K562 (cell line): ENCODE measurements at regions not wholly inside any gene's neighbourhood (a gene's known extent, or its start where the extent isn't known, plus 50 kb on each side); places are given as distances from the start of the nearest gene placed in this dataset.

Experiments used
- ATAC-seq: fragments of 200-7000 bp; cut with Tn5 transposase; 3 replicates; pipeline ENCODE4 v1.9.1; 2020; ENCODE audit warnings: moderate library complexity
- BruUV-seq: library from RNA; stranded (reverse); fragments of 400-500 nt; replicated peaks from 2 replicates; lab custom pipeline; 2021; lab: Mats Ljungman, UMichigan
- CTCF ChIA-PET: fragments of 300-600 bp; formaldehyde crosslinking; extraction: SDS; loops from one replicate; lab custom pipeline; 2021; ENCODE audit warnings: low intra/inter-chr PET ratio; lab: Yijun Ruan, JAX
- POLR2A ChIA-PET: fragments of 300-600, 350-650 bp; sonication (Branson Sonifier 250); formaldehyde crosslinking; extraction: SDS; loops from one replicate; lab custom pipeline; 2021; ENCODE audit warnings: antibody characterized with exemption, inconsistent platforms; lab: Yijun Ruan, JAX
- DNase-seq, 4 experiments: peaks; one replicate each; pipeline versions ENCODE4 v3.0.0 to v3.0.0-alpha.2; 2011 to 2018; ENCODE audit warnings: low spot score in 3 of 4, mixed read lengths in 3 of 4; ENCODE audit errors: extremely low read depth in 1 of 4
- FAIRE-seq: peaks from 2 replicates; lab custom pipeline; 2011; peaks lifted over from hg19 to GRCh38; lab: Jason Lieb, UNC
- H2AFZ ChIP-seq: 2 replicates; pipeline ENCODE4 v1.6.0; 2011; ENCODE audit warnings: low read depth, low read length, control low read depth, inconsistent platforms
- H3K27ac ChIP-seq: fragments of 200-600 bp; 3 replicates; pipeline ENCODE4 v1.8.0; 2011; ENCODE audit warnings: low read depth, mild to moderate bottlenecking, control low read depth, inconsistent platforms, low read length, moderate library complexity, mixed read lengths; ENCODE audit errors: extremely low read depth
- H3K27me3 ChIP-seq, 2 experiments: fragments of 300-600 bp in 1 of 2; 2 replicates in 1 of 2; 3 replicates in 1 of 2; pipeline versions ENCODE4 v1.6.0 to v1.8.0; 2011; ENCODE audit warnings: inconsistent platforms in 2 of 2, low read length in 2 of 2, mild to moderate bottlenecking in 1 of 2, mixed read lengths in 1 of 2, moderate library complexity in 1 of 2; ENCODE audit not compliant: control insufficient read depth in 2 of 2, insufficient read depth in 2 of 2
- H3K36me3 ChIP-seq: fragments of 300-600 bp; 3 replicates; pipeline ENCODE4 v1.8.0; 2011; ENCODE audit warnings: mild to moderate bottlenecking, low read length, inconsistent platforms; ENCODE audit not compliant: control insufficient read depth, insufficient read depth
- H3K4me1 ChIP-seq, 2 experiments: fragments of 200-600 bp in 1 of 2; replicated peaks in 1 of 2; 2 replicates in 1 of 2; 3 replicates in 1 of 2; pipeline versions ENCODE4 v1.5.1 to v1.8.0; 2011; ENCODE audit warnings: inconsistent platforms in 2 of 2, low read length in 2 of 2, mild to moderate bottlenecking in 1 of 2, mixed read lengths in 1 of 2, moderate library complexity in 1 of 2; ENCODE audit not compliant: control insufficient read depth in 2 of 2, insufficient read depth in 2 of 2
- H3K4me2 ChIP-seq: 2 replicates; pipeline ENCODE4 v1.6.1; 2011; ENCODE audit warnings: low read length, control low read depth, inconsistent platforms, mixed read lengths; ENCODE audit not compliant: insufficient read depth
- H3K4me3 ChIP-seq: fragments of 200-600 bp; sonication (generic), shearing (Covaris generic); 2 replicates; pipeline ENCODE4 v1.5.1; 2016; ENCODE audit warnings: control low read depth, inconsistent platforms
- H3K79me2 ChIP-seq: fragments of 200-600 bp; 3 replicates; pipeline ENCODE4 v1.8.0; 2011; ENCODE audit warnings: low read length, inconsistent platforms; ENCODE audit not compliant: control insufficient read depth, insufficient read depth
- H3K9ac ChIP-seq, 2 experiments: 2 replicates each; pipeline versions ENCODE4 v1.6.0 to v1.6.1; 2011; ENCODE audit warnings: low read depth in 2 of 2, low read length in 2 of 2, control low read depth in 1 of 2, inconsistent platforms in 1 of 2, mild to moderate bottlenecking in 1 of 2, mixed read lengths in 1 of 2; ENCODE audit not compliant: insufficient read depth in 1 of 2
- H3K9me1 ChIP-seq: one replicate; pipeline ENCODE4 v1.6.0; 2011; ENCODE audit warnings: inconsistent platforms, mild to moderate bottlenecking, low read length, moderate library complexity; ENCODE audit not compliant: control insufficient read depth, insufficient read depth
- H3K9me3 ChIP-seq: replicated peaks from 2 replicates; pipeline ENCODE4 v1.5.1; 2011; ENCODE audit warnings: low read depth, low read length, inconsistent platforms; ENCODE audit not compliant: control insufficient read depth, insufficient read depth
- H4K20me1 ChIP-seq: replicated peaks from 2 replicates; pipeline ENCODE4 v1.6.1; 2011; ENCODE audit warnings: low read length, inconsistent platforms, mixed read lengths; ENCODE audit not compliant: control insufficient read depth, insufficient read depth
- ARID1B ChIP-seq: fragments of 450-650 bp; IDR thresholded peaks from 2 replicates; pipeline ENCODE4 v1.6.1; 2016; ENCODE audit warnings: antibody characterized with exemption, mild to moderate bottlenecking, inconsistent platforms
- COPS2 ChIP-seq: fragments of 450-650 bp; conservative IDR thresholded peaks from 2 replicates; pipeline ENCODE4 v1.6.1; 2016; ENCODE audit warnings: mild to moderate bottlenecking, moderate library complexity
- FOSL1 ChIP-seq: fragments of 200-800 bp; sonication (Bioruptor generic); conservative IDR thresholded peaks from 2 replicates; pipeline ENCODE4 v1.6.1; 2016; ENCODE audit warnings: missing genetic modification characterization, missing compliant biosample characterization
- HCFC1 ChIP-seq: IDR thresholded peaks from 2 replicates; pipeline ENCODE4 v1.6.1; 2012; ENCODE audit warnings: low read depth, low read length, improper control_type of control experiment
- JUND ChIP-seq, 2 experiments: IDR thresholded peaks; 2 replicates in 1 of 2; 3 replicates in 1 of 2; pipeline ENCODE4 v1.6.1; 2011; ENCODE audit warnings: borderline replicate concordance in 2 of 2, low read depth in 2 of 2, low read length in 2 of 2, improper control_type of control experiment in 1 of 2, missing biosample characterization in 1 of 2, missing genetic modification characterization in 1 of 2, missing genetic modification reagents in 1 of 2
- MAFF ChIP-seq: IDR thresholded peaks from 2 replicates; pipeline ENCODE4 v1.6.1; 2012; ENCODE audit warnings: low read length, improper control_type of control experiment
- MTA1 ChIP-seq: fragments of 450-650 bp; IDR thresholded peaks from 2 replicates; pipeline ENCODE4 v1.6.1; 2017; ENCODE audit warnings: borderline replicate concordance
- MTA3 ChIP-seq: fragments of 450-650 bp; formaldehyde crosslinking; IDR thresholded peaks from 2 replicates; pipeline ENCODE4 v1.6.1; 2017; ENCODE audit warnings: mild to moderate bottlenecking, borderline replicate concordance
- NR0B1 ChIP-seq: fragments of 450-650 bp; IDR thresholded peaks from one replicate; pipeline ENCODE4 v1.6.1; 2018; ENCODE audit warnings: mild to moderate bottlenecking, moderate library complexity; ENCODE audit not compliant: partially characterized antibody
- POLR2H ChIP-seq: IDR thresholded peaks from 2 replicates; pipeline ENCODE4 v1.6.1; 2016; ENCODE audit warnings: missing genetic modification characterization, low read depth, mild to moderate bottlenecking, control low read depth, missing compliant biosample characterization, moderate library complexity
- RCOR1 ChIP-seq, 2 experiments: IDR thresholded peaks; 2 replicates each; pipeline ENCODE4 v1.6.1; 2012; ENCODE audit warnings: low read depth in 2 of 2, low read length in 2 of 2, borderline replicate concordance in 1 of 2, improper control_type of control experiment in 1 of 2
- SMARCB1 ChIP-seq: IDR thresholded peaks from 2 replicates; pipeline ENCODE4 v1.6.1; 2011; ENCODE audit warnings: improper control_type of control experiment, low read depth; ENCODE audit not compliant: insufficient read length
- TBL1XR1 ChIP-seq, 2 experiments: IDR thresholded peaks; 2 replicates each; pipeline ENCODE4 v1.6.1; 2012; ENCODE audit warnings: improper control_type of control experiment in 2 of 2, low read length in 2 of 2, mild to moderate bottlenecking in 1 of 2
- WGBS: fragments of 100-300 bp; shearing (Covaris generic); methylation state at CpG from one replicate; pipeline ENCODE4 v1.1.6; 2016; ENCODE audit warnings: low coverage, mixed read lengths; ENCODE audit not compliant: insufficient coverage; ENCODE audit errors: missing lambda C conversion rate; 5-methylcytosine and 5-hydroxymethylcytosine counted together
- in situ Hi-C: fragments of 300-500 bp; cut with MboI; formaldehyde crosslinking; loops from 4 replicates; pipeline ENCODE4 v1.15.0; 2018; ENCODE audit warnings: inconsistent platforms, mixed read lengths
- intact Hi-C: fragments of 100-400 bp; cut with micrococcal nuclease; formaldehyde crosslinking; loops from 2 replicates; pipeline ENCODE4 v1.14.2; 2022
- TF ChIP-seq, protein P1 (sequence below): fragments of 450-650 bp; formaldehyde crosslinking; IDR thresholded peaks from 2 replicates; pipeline ENCODE4 v1.4.0; 2022; ENCODE audit warnings: mild to moderate bottlenecking, moderate library complexity

DNA sequence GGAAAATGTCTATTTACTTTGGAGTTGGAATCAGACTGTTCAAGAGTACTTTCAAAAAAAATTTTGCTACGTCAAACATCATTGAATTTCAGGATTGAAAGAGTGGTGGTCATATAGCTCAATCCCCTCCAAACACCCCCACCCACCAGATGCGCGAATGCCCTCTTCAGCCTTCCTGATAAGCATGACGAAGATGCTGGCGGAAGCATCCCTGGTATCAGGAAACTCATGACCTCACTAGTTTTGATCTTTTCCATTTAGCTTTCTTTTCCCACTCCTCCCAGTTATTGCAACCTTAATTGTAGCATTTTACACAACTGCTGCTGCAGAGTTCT lies 104.4 kb downstream of the LEPR start:
- no TSS peak for BruUV-seq
- 11% methylated on average over 5 of the region's 5 CpGs for WGBS
- peak overlapping the region; percentile 84 for H3K4me2 ChIP-seq
- no peaks in the 10 kb centered on the region for H3K27me3 ChIP-seq
- H3K9me3 ChIP-seq: no peaks in the 10 kb centered on the region
- FAIRE-seq (no peak), ATAC-seq (no peak), DNase-seq (no peak)
- peaks cover 9 to 10% of the 10 kb centered on the region in 2 experiments; a peak in 4 of 5 replicates for H3K4me1 ChIP-seq
- H3K79me2 ChIP-seq: peaks cover 43% of the 10 kb centered on the region
- peaks cover 4% of the 10 kb centered on the region; the same call in 1 of the 3 replicates for H3K36me3 ChIP-seq
- H3K9ac ChIP-seq: peak overlapping the region; percentile 83 to 96; a peak in 3 of 4 replicates
- H2AFZ ChIP-seq: peak overlapping the region; percentile 83
- ChIA-PET CTCF (interaction anchor here (0.6 kb wide), 1 partner anchor 206 kb away, joined by 3 read pairs; no protein-coding TSS in a partner anchor), POLR2A (interaction anchor here (0.7 to 1.5 kb wide), 2 partner anchors 15 to 16 kb away, joined by 3 read pairs; no protein-coding TSS in a partner anchor)
- H3K9me1 ChIP-seq: no peaks in the 10 kb centered on the region
- in situ Hi-C loops: no loop called here
- H3K4me3 ChIP-seq: peak overlapping the region; percentile 82
- H4K20me1 ChIP-seq: no peaks in the 10 kb centered on the region
- H3K27ac ChIP-seq: peak overlapping the region; percentile 73; the same call in 1 of the 3 replicates
- intact Hi-C loops: loop anchor here (5.0 kb wide), 1 partner anchor 93 kb away; no protein-coding TSS in a partner anchor
- TF ChIP-seq COPS2 (no peak), FOSL1 (tag) (0 out of 2 replicates have a peak, but pooled peaks have one; percentile 7), SMARCB1 (peak; percentile 31), MAFF (no peak), POLR2H (no peak), ARID1B (peak; percentile 23; the same call in 1 of the 2 replicates), JUND (IDR thresholded peaks at IDR 0.05; ENCODE audit: borderline replicate concordance, low read depth, low read length) (peak; percentile 17; the same call in 1 of the 2 replicates), JUND (tag; IDR thresholded peaks at IDR 0.05; ENCODE audit: borderline replicate concordance, low read depth, low read length) (no peak; the same call in 2 of the 3 replicates), NR0B1 (no peak), MTA3 (no peak), HCFC1 (no peak), RCOR1 (IDR thresholded peaks at IDR 0.05; ENCODE audit: borderline replicate concordance in 1 of 2, low read depth in 2 of 2, low read length in 2 of 2) (peak in 1 of 2 experiments; percentile 29; a peak in 1 of 4 replicates), MTA1 (no peak), TBL1XR1 (IDR thresholded peaks at IDR 0.05; ENCODE audit: low read length in 2 of 2) (0 out of 4 replicates have a peak, but pooled peaks of 1 of the 2 experiments have one; percentile 46)
- TF ChIP-seq, protein P1, sequence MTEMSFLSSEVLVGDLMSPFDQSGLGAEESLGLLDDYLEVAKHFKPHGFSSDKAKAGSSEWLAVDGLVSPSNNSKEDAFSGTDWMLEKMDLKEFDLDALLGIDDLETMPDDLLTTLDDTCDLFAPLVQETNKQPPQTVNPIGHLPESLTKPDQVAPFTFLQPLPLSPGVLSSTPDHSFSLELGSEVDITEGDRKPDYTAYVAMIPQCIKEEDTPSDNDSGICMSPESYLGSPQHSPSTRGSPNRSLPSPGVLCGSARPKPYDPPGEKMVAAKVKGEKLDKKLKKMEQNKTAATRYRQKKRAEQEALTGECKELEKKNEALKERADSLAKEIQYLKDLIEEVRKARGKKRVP (CRISPR knock-in tag): no peak
